Activated CD4-positive, CD25-positive, alpha-beta regulatory T cell (primary cell): ENCODE measurements at regions not wholly inside any gene's neighbourhood (a gene's known extent, or its start where the extent isn't known, plus 50 kb on each side); places are given as distances from the start of the nearest gene placed in this dataset.

Experiments
- DNase-seq, 4 experiments: peaks; one replicate each; lab custom pipeline; 2025; lab: John Stamatoyannopoulos, UW

DNA sequence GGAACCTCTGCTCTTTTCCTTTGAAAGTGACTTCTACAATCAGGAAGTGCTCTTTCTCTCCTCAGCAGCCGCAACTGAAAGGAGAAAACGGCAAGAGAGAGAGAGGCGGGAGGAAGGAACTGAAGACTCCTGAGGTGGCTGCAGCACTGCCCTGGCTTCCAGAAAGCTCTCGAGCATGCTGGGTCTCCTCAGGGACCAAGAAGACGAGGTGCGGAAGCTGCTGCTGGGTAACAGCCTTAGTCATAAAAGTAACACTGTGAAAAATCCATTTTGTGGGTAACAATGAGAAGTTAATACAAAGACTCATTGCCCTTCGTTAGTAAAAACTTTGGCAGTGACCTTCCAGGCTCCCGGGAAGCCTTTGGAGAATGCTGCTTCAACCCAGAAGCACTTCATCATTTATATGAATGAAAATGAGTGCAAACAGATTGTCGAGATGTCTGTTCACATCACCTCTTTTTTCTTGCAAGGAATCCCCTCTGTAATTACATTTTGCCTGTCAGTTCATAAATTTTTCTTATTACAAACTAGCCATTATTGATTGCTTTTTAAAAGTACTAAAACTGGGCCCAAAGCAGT, 473.4 kb downstream of the SOX6 start:
- DNase-seq = no peak

DNA sequence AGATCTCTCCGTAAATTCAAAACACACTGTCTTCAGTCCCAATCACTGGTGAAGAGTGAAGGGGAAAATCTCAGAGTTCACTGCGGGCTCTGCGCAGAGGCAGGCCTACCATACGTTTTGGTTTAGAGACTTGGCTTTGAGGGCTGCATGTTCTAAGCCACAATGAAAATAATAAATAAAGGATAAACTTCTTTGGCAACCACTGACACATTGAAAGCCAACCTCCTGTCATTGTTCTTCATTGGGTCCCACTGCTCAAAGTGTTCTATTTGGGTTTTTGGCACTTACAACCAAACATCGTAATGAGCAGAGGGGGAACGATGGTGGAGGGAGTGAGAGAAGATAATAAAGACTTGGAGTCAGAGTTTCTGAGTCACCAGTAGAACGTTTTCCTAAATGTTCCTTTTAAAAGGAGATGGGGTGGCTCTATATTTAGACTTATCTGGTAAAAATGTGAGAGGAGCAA, 472.9 kb downstream of the SOX6 start:
- no peak for DNase-seq

DNA sequence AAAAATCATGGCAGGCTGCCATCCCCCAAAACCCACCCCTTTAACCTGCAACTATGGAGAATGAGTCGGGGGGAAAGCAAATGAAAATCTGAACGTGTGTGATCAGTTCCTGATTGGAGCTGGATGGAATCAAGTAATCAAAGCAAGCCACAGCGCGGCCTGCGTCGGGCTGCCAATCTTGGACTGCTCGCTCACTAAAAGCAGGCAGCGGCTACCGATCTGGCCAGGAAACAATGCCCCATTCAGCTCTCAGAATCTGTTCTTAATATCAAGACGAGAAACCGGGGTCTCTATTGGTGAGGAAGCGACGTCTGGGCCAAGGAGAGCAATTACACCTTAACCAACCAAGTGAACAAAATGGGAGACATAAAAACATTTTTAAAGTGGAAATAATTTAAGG, 472.2 kb downstream of the SOX6 start:
- no peak for DNase-seq

DNA sequence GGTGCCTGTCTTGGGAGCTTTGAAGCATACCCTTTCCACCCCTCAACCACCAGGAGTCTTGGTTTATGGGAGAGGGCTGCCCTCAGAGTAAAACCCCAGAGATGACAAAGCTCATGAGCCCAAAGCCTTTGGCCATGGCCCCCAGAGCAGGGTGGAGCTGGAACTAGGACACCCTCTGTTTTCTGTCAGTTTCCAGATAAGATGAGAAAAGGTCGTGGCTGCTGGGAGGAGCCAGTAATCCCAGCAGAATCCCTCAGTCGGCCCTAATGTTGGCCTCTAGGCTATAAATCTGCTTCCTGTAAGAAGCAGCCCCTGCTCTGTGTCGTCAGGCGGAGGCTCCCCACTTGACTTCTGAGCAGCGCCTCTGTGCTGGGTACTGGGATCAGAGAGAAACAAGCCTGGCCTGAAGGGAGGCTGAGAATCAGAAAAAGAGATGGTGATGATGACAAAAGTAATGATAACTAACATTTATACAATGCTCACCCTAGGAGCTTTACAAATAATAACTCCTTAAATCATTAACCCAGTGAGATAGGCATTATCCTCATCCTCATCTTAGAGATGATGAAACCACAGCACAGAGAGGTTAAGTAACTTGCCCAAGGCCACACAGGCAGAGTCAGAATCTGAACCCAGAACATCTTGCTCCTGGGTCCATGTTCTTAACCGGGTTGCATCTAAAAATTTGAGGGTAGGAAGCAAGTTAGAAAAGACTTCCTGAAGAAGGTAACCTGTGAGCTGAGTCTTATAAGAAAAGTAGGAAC, 471.4 kb downstream of the SOX6 start:
- DNase-seq = no peak

- no peak for DNase-seq
Observed at GRCh38 chr11:15885854-15886253, 470.5 kb downstream of the SOX6 start.

DNA sequence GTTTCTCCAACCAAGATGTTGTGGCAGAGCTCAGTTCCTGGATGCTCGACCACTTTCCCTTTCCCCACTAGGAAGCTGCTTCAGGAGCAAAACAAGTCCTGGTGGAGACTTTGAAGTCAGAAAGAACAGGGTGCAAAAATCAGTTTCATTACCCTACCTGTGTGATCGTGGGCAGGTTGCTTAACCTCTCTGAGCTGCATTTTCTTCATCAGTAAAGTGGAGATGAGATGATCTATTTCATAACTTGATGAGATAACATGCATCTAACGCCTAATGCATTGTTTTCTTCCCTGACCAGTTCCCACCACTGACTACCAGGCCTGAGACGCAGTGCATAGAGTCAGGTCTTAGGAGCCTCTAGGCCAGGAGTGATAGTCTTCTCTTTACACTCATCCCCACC, 470.0 kb downstream of the SOX6 start:
- DNase-seq = no peak

GRCh38 chr11:15886866-15887265, 469.5 kb downstream of the SOX6 start:
- DNase-seq = no peak

DNA sequence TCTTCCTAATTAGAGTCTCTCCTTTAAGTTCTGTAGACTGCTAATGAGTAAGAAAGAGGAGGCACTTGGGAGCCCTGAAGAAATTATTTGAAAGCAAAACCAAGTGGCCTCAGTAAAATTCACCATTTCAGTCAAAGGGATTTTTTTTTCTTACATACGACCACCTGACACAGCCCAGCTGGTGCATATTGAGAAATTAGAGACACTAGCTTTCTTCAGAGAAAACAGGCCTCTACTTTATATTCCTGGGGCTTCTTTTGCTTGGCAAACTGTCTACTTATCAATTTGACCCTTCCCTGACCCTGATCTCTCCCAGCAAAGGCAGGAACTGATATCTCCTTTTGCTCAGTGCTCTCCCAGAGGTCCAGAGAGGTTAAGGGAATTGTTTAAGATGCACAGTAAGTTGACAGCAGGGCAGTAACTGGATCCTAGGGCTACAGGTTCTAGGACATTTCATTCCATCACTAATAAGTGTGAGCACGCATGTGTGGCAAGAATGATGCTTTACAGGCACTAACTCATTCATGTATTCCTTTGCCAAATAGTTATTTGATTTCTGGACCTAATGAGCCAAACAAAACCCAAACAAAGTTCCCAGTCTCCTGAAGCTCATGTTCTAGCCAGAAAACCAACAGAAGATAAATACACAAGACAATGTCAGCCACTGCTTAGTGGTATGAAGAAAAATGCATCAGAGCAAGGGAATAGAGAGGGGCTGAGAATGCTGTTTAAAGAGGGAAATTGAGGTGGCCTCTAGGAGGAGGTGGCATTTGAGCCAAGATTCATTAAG, 467.6 kb downstream of the SOX6 start:
- DNase-seq = no peak

GRCh38 chr11:15889363-15890030, 466.8 kb downstream of the SOX6 start:
- DNase-seq = no peak

DNA sequence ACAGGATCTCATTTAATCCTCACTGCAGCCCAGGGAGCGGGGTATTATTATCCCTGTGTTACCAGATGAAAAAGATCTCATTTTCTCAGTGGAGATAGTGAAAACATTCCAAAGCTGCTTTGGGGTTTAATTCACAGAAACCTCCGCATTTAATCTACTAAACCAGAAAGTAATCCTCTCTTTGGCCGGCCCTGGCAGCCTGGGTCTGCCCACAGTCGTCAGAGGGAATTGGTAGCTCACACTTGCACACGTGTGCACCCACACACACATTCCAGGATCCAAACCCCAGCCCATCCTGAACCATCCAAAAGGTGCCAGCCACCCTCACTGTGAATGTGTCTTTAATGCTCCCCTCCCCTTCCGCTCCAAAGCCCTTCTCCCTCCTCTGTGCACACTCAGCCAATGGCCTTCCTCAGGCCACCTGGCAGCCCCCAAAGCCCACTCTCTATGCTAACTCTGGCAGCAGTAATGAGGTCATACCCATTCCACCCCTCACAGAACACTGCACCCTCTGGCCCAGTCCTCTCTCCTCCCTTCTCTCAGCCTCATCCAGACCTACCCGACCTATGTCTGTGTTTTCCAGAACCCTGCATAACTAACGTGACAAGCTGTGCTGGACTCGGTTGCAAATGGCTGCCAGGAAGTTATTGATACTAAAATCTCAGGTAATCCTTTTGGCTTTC, 466.2 kb downstream of the SOX6 start:
- no peak for DNase-seq

GRCh38 chr11:15893080-15893492, 463.3 kb downstream of the SOX6 start:
- DNase-seq = no peak

- DNase-seq = no peak
Observed at GRCh38 chr11:15896026-15896425, 460.3 kb downstream of the SOX6 start.

- no peak for DNase-seq
Observed at GRCh38 chr11:15896530-15896929, 459.8 kb downstream of the SOX6 start.

GRCh38 chr11:15897211-15897960, 459.0 kb downstream of the SOX6 start:
- no peak for DNase-seq

GRCh38 chr11:15901054-15901453, 455.3 kb downstream of the SOX6 start:
- no peak for DNase-seq

DNA sequence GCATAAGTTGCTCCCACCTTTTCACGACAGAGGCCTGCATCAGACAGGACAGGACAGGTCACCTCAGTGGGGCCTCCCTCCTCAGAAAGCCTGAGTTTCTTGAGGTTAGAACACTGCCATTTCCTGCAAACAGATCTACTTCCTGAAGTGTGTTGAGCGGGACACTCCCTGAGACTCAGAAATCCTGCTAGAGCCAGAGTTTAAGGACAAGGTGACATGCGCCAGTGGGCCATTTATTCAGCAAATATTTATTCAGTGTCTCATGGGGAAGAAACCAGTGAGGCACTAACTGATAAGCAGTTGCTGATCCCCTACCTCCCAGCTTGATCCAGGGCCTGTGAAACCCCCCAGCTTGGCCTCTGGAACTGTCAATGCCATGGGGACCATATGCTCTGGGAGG, 454.6 kb downstream of the SOX6 start:
- DNase-seq = no peak

GRCh38 chr11:15903246-15903645, 453.1 kb downstream of the SOX6 start:
- DNase-seq = no peak

DNA sequence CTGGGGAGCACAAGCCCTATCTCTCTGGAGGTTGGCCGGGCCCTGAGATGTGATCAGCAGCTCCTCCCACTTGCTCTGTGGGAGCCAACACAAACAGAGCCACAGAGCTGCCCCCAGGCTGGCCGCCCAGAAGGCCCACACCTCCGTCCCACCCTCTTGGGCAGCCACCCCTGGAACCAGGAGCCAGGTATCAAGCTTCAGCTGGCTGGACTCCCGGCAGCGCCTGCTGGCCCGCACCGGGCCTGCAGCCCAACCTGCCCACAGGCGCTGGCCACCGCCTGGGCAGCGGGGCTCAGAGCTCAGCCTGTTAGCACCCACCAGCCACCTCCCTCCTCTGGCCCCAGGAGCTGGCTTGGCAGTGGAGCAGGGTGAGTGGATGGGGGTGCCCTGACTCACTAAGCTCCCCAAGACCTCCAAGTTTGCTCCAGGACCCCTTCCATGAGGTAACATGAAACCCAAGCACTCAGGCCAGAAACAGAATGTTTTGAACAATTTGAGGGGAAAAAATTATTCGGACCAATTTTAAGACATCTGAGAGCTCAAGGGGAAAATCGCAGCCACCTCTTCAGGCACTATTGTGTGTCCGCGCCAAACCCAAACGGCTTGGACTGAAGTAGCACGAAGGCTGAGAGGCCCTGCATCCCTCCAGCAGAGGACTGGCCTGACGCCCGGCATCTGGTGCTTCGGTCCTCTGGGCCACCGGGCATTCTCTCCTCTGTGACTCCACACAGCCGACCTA, 450.8 kb downstream of the SOX6 start:
- DNase-seq = no peak

DNA sequence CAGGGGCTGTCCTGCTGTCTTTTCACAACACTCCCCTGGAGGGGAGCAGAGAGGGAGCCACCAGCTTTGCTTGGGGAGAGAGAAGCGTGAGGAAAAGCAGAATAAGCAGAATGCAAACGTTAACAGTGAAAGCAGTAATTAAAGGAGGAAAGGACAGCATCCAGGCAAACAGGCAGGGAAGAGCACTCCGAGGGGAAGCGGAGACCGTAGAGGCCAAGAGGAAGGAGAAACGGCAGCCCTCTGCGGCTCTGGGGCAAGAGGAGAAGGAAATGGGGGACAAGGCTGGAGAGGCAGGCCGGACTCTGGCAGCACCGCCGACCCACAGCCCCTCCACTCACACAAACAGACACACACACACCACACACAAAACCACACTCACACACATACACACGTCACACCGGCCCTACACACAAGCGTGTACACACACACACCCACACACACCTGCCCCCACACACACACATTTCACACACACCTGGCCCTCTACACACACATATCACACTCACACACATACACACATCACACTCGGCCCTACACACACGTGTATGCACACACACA, 449.8 kb downstream of the SOX6 start:
- DNase-seq = no peak

- DNase-seq = no peak
Observed at GRCh38 chr11:15907806-15908205, 448.5 kb downstream of the SOX6 start.
